GM12878 (cell line): ENCODE measurements at regions not wholly inside any gene's neighbourhood (a gene's known extent, or its start where the extent isn't known, plus 50 kb on each side); places are given as distances from the start of the nearest gene placed in this dataset.

ENCODE experiments used
- ATAC-seq: fragments of 200-7000 bp; cut with Tn5 transposase; 3 replicates; pipeline ENCODE4 v1.9.1; 2020; ENCODE audit warnings: mild to moderate bottlenecking, moderate library complexity
- BruUV-seq: library from RNA; stranded (reverse); fragments of 400-500 nt; replicated peaks from 2 replicates; lab custom pipeline; 2021; lab: Mats Ljungman, UMichigan
- CTCF ChIA-PET: fragments of 300-600 bp; sonication (Branson Sonifier 250); formaldehyde crosslinking; extraction: SDS; loops from one replicate; lab custom pipeline; 2021; ENCODE audit warnings: inconsistent platforms; lab: Yijun Ruan, JAX
- POLR2A ChIA-PET: fragments of 350-600 bp; formaldehyde crosslinking; extraction: SDS; loops from one replicate; lab custom pipeline; 2021; ENCODE audit warnings: inconsistent platforms; lab: Charles Lee
- RAD21 ChIA-PET: fragments of 300-600 bp; sonication (Branson Sonifier 250); formaldehyde crosslinking; loops from one replicate; lab custom pipeline; 2023; ENCODE audit warnings: antibody characterized with exemption; ENCODE audit not compliant: unreplicated experiment; lab: Charles Lee
- SMC1A ChIA-PET: fragments of 300-600 bp; sonication (Branson Sonifier 250); formaldehyde crosslinking; loops from one replicate; lab custom pipeline; 2023; ENCODE audit not compliant: unreplicated experiment, uncharacterized antibody; lab: Charles Lee
- DNase-seq: peaks from one replicate; pipeline ENCODE4 v3.0.0-alpha.2; 2011; ENCODE audit warnings: low read depth, low spot score
- FAIRE-seq: peaks from 3 replicates; lab custom pipeline; 2011; peaks lifted over from hg19 to GRCh38; lab: Jason Lieb, UNC
- H2AFZ ChIP-seq: 2 replicates; pipeline ENCODE4 v1.6.0; 2011; ENCODE audit warnings: low read depth, low read length, control low read depth; ENCODE audit not compliant: control insufficient read depth
- H3K27ac ChIP-seq: 2 replicates; pipeline ENCODE4 v1.5.1; 2011; ENCODE audit warnings: control low read depth; ENCODE audit not compliant: control insufficient read depth, insufficient read depth
- H3K27me3 ChIP-seq, 2 experiments: replicated peaks in 1 of 2; 2 replicates each; pipeline versions ENCODE4 v1.6.0 to v1.6.1; 2011; ENCODE audit warnings: low read length in 1 of 2; ENCODE audit not compliant: control insufficient read depth in 2 of 2, insufficient read depth in 2 of 2
- H3K36me3 ChIP-seq, 2 experiments: 2 replicates each; pipeline ENCODE4 v1.5.1; 2011; ENCODE audit warnings: low read length in 1 of 2; ENCODE audit not compliant: control insufficient read depth in 2 of 2, insufficient read depth in 2 of 2
- H3K4me1 ChIP-seq: 2 replicates; pipeline ENCODE4 v1.6.1; 2011; ENCODE audit warnings: mild to moderate bottlenecking, low read length, moderate library complexity, mixed read lengths; ENCODE audit not compliant: control insufficient read depth, insufficient read depth
- H3K4me2 ChIP-seq: 2 replicates; pipeline ENCODE4 v1.6.0; 2011; ENCODE audit warnings: control low read depth; ENCODE audit not compliant: control insufficient read depth, insufficient read depth
- H3K4me3 ChIP-seq: fragments of 200-600 bp; sonication (generic); 2 replicates; pipeline ENCODE4 v1.5.1; 2016
- H3K79me2 ChIP-seq: 2 replicates; pipeline ENCODE4 v1.6.0; 2011; ENCODE audit warnings: low read length; ENCODE audit not compliant: control insufficient read depth, insufficient read depth
- H3K9ac ChIP-seq: 2 replicates; pipeline ENCODE4 v1.8.0; 2011; ENCODE audit warnings: low read length, control low read depth, mixed read lengths; ENCODE audit not compliant: control insufficient read depth, insufficient read depth
- H3K9me3 ChIP-seq: replicated peaks from 3 replicates; pipeline ENCODE4 v1.5.1; 2011; ENCODE audit warnings: mild to moderate bottlenecking, low read length; ENCODE audit not compliant: control insufficient read depth, insufficient read depth
- H4K20me1 ChIP-seq: 2 replicates; pipeline ENCODE4 v1.6.0; 2011; ENCODE audit not compliant: control insufficient read depth, insufficient read depth
- BMI1 ChIP-seq: fragments of 450-650 bp; IDR thresholded peaks from 2 replicates; pipeline ENCODE4 v1.6.1; 2016; ENCODE audit warnings: mild to moderate bottlenecking, moderate library complexity, borderline replicate concordance
- CBX3 ChIP-seq: fragments of 200-600 bp; sonication (generic); IDR thresholded peaks from 2 replicates; pipeline ENCODE4 v1.6.1; 2016; ENCODE audit warnings: low read depth, borderline replicate concordance
- EGR1 ChIP-seq, 2 experiments: IDR thresholded peaks; 1 replicate in 1 of 2; 2 replicates in 1 of 2; pipeline ENCODE4 v1.6.1; 2011 to 2012; ENCODE audit warnings: low read depth in 2 of 2, low read length in 2 of 2, borderline replicate concordance in 1 of 2, mild to moderate bottlenecking in 1 of 2, moderate library complexity in 1 of 2
- EZH2 ChIP-seq: IDR thresholded peaks from 2 replicates; pipeline ENCODE4 v1.6.1; 2012; ENCODE audit warnings: low read depth, mild to moderate bottlenecking, control low read depth, inconsistent platforms, low read length, borderline replicate concordance; ENCODE audit not compliant: control insufficient read depth
- HDAC2 ChIP-seq: fragments of 200-600 bp; sonication (generic); IDR thresholded peaks from 2 replicates; pipeline ENCODE4 v1.6.1; 2017
- HDGF ChIP-seq: fragments of 450-650 bp; IDR thresholded peaks from 2 replicates; pipeline ENCODE4 v1.6.1; 2016; ENCODE audit warnings: antibody characterized with exemption
- IRF4 ChIP-seq: IDR thresholded peaks from 2 replicates; pipeline ENCODE4 v1.6.1; 2011; ENCODE audit warnings: low read depth, low read length
- KDM1A ChIP-seq: fragments of 200-600 bp; sonication (generic); IDR thresholded peaks from 2 replicates; pipeline ENCODE4 v1.6.1; 2016; ENCODE audit warnings: borderline replicate concordance
- KLF5 ChIP-seq: fragments of 450-650 bp; IDR thresholded peaks from 2 replicates; pipeline ENCODE4 v1.6.1; 2014; ENCODE audit warnings: mild to moderate bottlenecking; ENCODE audit not compliant: partially characterized antibody
- MTA2 ChIP-seq: fragments of 450-650 bp; IDR thresholded peaks from 2 replicates; pipeline ENCODE4 v1.6.1; 2016; ENCODE audit warnings: low read depth, mild to moderate bottlenecking, moderate library complexity
- NFYA ChIP-seq: IDR thresholded peaks from 2 replicates; pipeline ENCODE4 v1.6.1; 2011; ENCODE audit warnings: low read depth, mild to moderate bottlenecking, low read length, improper control_type of control experiment, borderline replicate concordance
- NRF1 ChIP-seq: conservative IDR thresholded peaks from 2 replicates; pipeline ENCODE4 v1.6.1; 2011; ENCODE audit warnings: mild to moderate bottlenecking, low read depth, low read length, improper control_type of control experiment
- PAX8 ChIP-seq: fragments of 450-650 bp; IDR thresholded peaks from 2 replicates; pipeline ENCODE4 v1.6.1; 2017; ENCODE audit warnings: mild to moderate bottlenecking, moderate library complexity
- RAD21 ChIP-seq: IDR thresholded peaks from 2 replicates; pipeline ENCODE4 v1.6.1; 2011; ENCODE audit warnings: mild to moderate bottlenecking, low read depth, low read length, moderate library complexity; ENCODE audit not compliant: insufficient read depth
- RELA ChIP-seq: fragments of 450-650 bp; IDR thresholded peaks from 2 replicates; pipeline ENCODE4 v1.8.0; 2014; ENCODE audit warnings: borderline replicate concordance; ENCODE audit not compliant: partially characterized antibody
- SMAD1 ChIP-seq: fragments of 450-650 bp; IDR thresholded peaks from 2 replicates; pipeline ENCODE4 v1.6.1; 2018; ENCODE audit warnings: mild to moderate bottlenecking, low read depth; ENCODE audit not compliant: partially characterized antibody
- SPI1 ChIP-seq: IDR thresholded peaks from 2 replicates; pipeline ENCODE4 v1.6.1; 2011; ENCODE audit warnings: low read depth, mild to moderate bottlenecking, low read length, moderate library complexity, borderline replicate concordance; ENCODE audit not compliant: insufficient read depth
- SRF ChIP-seq, 2 experiments: IDR thresholded peaks; 2 replicates each; pipeline ENCODE4 v1.6.1; 2011; ENCODE audit warnings: low read depth in 2 of 2, low read length in 2 of 2, mild to moderate bottlenecking in 1 of 2, moderate library complexity in 1 of 2
- WGBS: methylation state at CpG from one replicate; pipeline ENCODE4 v1.1.6; 2016; ENCODE audit warnings: low lambda C conversion rate; ENCODE audit not compliant: insufficient replicate concordance, insufficient coverage; ENCODE audit errors: missing lambda C conversion rate; 5-methylcytosine and 5-hydroxymethylcytosine counted together
- in situ Hi-C: fragments of 300-500 bp; cut with MboI; formaldehyde crosslinking; loops from 9 replicates; pipeline ENCODE4 v1.14.3; 2018; ENCODE audit warnings: mixed read lengths
- intact Hi-C: fragments of 100-400 bp; cut with micrococcal nuclease; formaldehyde crosslinking; loops from one replicate; pipeline ENCODE4 v1.14.2; 2022; ENCODE audit not compliant: unreplicated experiment
- TF ChIP-seq, protein P1 (sequence below): fragments of 450-650 bp; IDR thresholded peaks from 2 replicates; pipeline ENCODE4 v1.6.1; 2017; ENCODE audit warnings: low read depth, mild to moderate bottlenecking, moderate library complexity
- TF ChIP-seq, protein P2 (sequence below): fragments of 450-650 bp; IDR thresholded peaks from 2 replicates; pipeline ENCODE4 v1.6.1; 2017; ENCODE audit warnings: mild to moderate bottlenecking, low read depth, inconsistent platforms; ENCODE audit not compliant: poor library complexity, severe bottlenecking
- TF ChIP-seq, protein P3 (sequence below): fragments of 450-650 bp; IDR thresholded peaks from 2 replicates; pipeline ENCODE4 v1.6.1; 2017; ENCODE audit warnings: mild to moderate bottlenecking

DNA sequence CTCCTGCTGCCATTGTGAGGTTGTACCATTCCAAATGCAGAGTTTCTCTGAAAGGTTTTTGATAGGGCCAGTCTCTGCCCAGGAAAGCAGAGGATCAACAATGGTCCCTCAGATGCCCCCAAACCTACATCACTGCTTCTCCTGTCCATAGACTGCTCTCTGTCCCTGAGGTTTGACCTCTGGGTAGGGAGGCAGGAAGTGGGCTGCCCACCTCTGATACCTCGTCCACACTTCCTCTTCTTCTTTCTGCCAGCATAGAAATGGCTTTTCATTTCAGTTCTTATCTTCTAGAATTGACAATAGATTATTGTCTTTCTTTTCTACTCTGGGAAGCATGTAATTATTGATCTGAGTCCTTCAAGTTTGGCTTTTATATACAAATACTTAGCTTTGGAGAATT lies 170.6 kb downstream of the TRMT11 start:
- Histone ChIP-seq H3K27ac (no peak overlapping the region), H4K20me1 (no peaks in the 10 kb centered on the region), H3K36me3 (no peaks in the 10 kb centered on the region), H3K4me3 (no peak overlapping the region), H3K9ac (no peak overlapping the region), H3K79me2 (no peaks in the 10 kb centered on the region), H2AFZ (no peak overlapping the region), H3K27me3 (no peaks in the 10 kb centered on the region), H3K9me3 (no peaks in the 10 kb centered on the region), H3K4me2 (peak overlapping the region; percentile 35; the same call in 1 of the 2 replicates), H3K4me1 (peaks cover 5% of the 10 kb centered on the region; the same call in 1 of the 2 replicates)
- ATAC-seq = peak; percentile 97
- in situ Hi-C loops = no loop called here
- CTCF ChIA-PET = interaction anchor here (1.4 kb wide), 1 partner anchor 12 kb away, joined by 7 read pairs; no protein-coding TSS in a partner anchor
- SMC1A ChIA-PET = interaction anchor here (0.9 to 2.3 kb wide), 2 partner anchors 13 to 188 kb away, joined by 3 to 9 read pairs; no protein-coding TSS in a partner anchor
- peak; percentile 66 for FAIRE-seq
- intact Hi-C loops = no loop called here
- BruUV-seq = no TSS peak
- RAD21 ChIA-PET = interaction anchor here (1.5 kb wide), 1 partner anchor 12 kb away, joined by 3 read pairs; no protein-coding TSS in a partner anchor
- 0% methylated on average over 1 of the region's 1 CpG for WGBS
- POLR2A ChIA-PET = no interaction called here
- peak; percentile 5 for DNase-seq
- TF ChIP-seq RAD21 (no peak), NFYA (no peak), SRF (IDR thresholded peaks at IDR 0.05; ENCODE audit: low read depth in 2 of 2, low read length in 2 of 2) (no peak), CBX3 (no peak), HDGF (no peak), EGR1 (IDR thresholded peaks at IDR 0.05; ENCODE audit: borderline replicate concordance in 1 of 2, low read depth in 2 of 2, low read length in 2 of 2) (no peak), NRF1 (no peak), EZH2 (no peak), KDM1A (no peak), BMI1 (no peak), SMAD1 (no peak), HDAC2 (no peak), IRF4 (no peak), KLF5 (no peak), MTA2 (0 out of 2 replicates have a peak, but pooled peaks have one; percentile 21), SPI1 (peak; percentile 87; the same call in 1 of the 2 replicates), RELA (no peak), PAX8 (no peak)
- TF ChIP-seq, protein P1, sequence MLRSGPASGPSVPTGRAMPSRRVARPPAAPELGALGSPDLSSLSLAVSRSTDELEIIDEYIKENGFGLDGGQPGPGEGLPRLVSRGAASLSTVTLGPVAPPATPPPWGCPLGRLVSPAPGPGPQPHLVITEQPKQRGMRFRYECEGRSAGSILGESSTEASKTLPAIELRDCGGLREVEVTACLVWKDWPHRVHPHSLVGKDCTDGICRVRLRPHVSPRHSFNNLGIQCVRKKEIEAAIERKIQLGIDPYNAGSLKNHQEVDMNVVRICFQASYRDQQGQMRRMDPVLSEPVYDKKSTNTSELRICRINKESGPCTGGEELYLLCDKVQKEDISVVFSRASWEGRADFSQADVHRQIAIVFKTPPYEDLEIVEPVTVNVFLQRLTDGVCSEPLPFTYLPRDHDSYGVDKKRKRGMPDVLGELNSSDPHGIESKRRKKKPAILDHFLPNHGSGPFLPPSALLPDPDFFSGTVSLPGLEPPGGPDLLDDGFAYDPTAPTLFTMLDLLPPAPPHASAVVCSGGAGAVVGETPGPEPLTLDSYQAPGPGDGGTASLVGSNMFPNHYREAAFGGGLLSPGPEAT = no peak
- TF ChIP-seq, protein P2, sequence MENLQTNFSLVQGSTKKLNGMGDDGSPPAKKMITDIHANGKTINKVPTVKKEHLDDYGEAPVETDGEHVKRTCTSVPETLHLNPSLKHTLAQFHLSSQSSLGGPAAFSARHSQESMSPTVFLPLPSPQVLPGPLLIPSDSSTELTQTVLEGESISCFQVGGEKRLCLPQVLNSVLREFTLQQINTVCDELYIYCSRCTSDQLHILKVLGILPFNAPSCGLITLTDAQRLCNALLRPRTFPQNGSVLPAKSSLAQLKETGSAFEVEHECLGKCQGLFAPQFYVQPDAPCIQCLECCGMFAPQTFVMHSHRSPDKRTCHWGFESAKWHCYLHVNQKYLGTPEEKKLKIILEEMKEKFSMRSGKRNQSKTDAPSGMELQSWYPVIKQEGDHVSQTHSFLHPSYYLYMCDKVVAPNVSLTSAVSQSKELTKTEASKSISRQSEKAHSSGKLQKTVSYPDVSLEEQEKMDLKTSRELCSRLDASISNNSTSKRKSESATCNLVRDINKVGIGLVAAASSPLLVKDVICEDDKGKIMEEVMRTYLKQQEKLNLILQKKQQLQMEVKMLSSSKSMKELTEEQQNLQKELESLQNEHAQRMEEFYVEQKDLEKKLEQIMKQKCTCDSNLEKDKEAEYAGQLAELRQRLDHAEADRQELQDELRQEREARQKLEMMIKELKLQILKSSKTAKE = no peak
- TF ChIP-seq, protein P3, sequence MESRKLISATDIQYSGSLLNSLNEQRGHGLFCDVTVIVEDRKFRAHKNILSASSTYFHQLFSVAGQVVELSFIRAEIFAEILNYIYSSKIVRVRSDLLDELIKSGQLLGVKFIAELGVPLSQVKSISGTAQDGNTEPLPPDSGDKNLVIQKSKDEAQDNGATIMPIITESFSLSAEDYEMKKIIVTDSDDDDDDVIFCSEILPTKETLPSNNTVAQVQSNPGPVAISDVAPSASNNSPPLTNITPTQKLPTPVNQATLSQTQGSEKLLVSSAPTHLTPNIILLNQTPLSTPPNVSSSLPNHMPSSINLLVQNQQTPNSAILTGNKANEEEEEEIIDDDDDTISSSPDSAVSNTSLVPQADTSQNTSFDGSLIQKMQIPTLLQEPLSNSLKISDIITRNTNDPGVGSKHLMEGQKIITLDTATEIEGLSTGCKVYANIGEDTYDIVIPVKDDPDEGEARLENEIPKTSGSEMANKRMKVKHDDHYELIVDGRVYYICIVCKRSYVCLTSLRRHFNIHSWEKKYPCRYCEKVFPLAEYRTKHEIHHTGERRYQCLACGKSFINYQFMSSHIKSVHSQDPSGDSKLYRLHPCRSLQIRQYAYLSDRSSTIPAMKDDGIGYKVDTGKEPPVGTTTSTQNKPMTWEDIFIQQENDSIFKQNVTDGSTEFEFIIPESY = no peak
